AG08396 (cell line): ENCODE measurements at regions not wholly inside any gene's neighbourhood (a gene's known extent, or its start where the extent isn't known, plus 50 kb on each side); places are given as distances from the start of the nearest gene placed in this dataset.
"Not testable (repeated sequence)": the region's sequence is repeated elsewhere in the genome, so short reads cannot be mapped to it uniquely, and the experiment has no call there.

ENCODE experiments used
- DNase-seq: peaks from one replicate; pipeline ENCODE4 v3.0.0; 2012; ENCODE audit warnings: low spot score, mixed read lengths

GRCh38 chr13:74289861-74290773 is 155.9 kb upstream of the KLF12 start:
- peak; percentile 17 for DNase-seq

DNA sequence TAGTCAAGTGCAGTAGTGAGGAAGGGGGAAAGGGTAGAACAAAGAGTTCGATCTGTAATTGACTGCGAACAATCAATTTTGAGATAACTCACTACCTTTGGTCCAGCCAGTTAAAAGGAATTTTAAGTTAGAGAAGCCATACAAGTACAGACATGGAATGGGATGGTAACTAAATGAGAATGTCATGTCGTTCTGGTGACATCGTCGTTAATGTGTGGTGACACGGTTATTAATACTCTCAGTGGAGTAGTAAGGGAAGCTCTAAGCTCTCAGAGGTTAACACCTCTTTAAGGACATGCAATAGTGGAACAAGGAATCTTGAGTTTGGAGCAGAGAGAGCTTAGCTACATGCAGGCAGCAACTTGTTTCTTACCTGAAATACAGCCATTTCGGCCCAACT is 154.9 kb upstream of the KLF12 start:
- no peak for DNase-seq

- peak; percentile 4 for DNase-seq
These were observed 154.2 kb upstream of the KLF12 start for GRCh38 chr13:74288361-74288911.

DNA sequence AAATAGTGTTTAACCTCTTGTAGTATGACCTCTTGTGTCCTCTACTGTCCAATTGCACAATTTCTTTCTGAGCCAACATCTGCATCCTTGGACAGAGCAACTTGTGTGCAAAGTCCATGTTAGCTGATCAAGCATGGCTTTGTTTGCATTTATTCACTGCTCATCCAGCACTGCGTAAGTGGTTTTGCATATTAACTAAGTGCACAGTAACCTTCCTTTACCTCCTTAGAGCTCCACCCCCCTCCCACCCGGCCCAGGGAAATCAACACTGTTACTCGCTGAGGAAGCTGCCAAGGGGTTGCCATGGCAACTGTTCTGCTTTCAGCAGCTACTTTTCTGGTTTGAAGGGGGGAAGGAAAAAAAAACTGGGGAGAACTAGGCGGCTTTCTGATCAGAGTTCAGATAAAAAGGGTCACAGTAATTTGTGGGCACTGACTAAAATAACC is 153.5 kb upstream of the KLF12 start:
- peak; percentile 32 for DNase-seq

GRCh38 chr13:74280795-74281490 is 146.7 kb upstream of the KLF12 start:
- DNase-seq, result no peak

DNA sequence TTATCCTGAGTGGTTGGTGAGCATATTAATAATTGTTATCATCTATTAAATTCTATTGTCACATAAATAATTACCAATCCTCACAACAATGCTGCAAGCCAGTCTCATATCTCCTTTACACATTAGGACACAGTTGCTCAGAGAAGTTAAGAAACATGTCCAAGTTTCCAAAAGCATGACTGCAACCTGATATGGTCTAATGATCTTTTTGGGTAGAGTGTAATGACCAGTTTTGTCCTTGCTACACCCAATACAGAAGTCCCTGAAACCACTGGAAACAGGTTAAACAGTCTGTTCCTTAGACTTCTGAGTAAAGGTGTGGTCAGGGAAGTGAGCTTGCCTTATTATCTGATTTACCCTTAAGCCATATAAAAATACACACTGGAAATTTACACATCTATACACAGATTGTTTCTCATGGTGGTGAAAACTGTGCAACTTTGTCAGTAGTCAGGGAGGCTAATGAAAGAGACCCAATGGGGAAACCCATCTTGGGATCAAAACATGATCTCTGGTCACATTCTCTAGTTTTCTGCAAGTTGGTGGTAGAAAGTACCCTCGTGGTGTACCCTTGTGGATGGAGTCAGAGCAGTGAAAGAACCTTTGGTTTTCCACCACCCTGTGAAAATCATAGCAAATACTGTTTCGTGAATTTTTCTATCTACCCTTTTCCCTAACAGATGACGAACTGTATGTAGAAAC is 146.0 kb upstream of the KLF12 start:
- no peak for DNase-seq

DNA sequence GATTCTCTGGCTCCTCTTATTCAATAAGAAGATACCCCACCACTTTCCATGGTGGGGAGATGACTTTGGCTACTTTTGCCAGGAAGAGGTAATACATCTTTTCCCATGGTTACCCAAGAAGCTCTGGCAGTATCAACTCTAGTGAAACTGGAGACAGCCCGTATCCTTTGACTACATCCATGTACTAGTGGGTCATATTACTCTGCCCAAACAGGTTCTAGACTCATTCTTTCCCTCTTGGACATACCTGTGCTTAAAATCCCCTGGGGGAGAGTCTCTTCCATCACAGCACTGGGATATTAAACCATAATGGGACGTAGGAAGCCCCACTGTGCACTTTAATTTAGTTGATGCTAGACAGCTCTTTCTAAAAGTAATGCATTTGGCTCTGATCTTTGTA is 144.7 kb upstream of the KLF12 start:
- no peak for DNase-seq

- DNase-seq, result no peak
These were observed 140.7 kb upstream of the KLF12 start for GRCh38 chr13:74274916-74275315.

GRCh38 chr13:74273581-74273980 is 139.4 kb upstream of the KLF12 start:
- no peak for DNase-seq

- DNase-seq, result no peak
These were observed 138.6 kb upstream of the KLF12 start for GRCh38 chr13:74272826-74273225.

DNA sequence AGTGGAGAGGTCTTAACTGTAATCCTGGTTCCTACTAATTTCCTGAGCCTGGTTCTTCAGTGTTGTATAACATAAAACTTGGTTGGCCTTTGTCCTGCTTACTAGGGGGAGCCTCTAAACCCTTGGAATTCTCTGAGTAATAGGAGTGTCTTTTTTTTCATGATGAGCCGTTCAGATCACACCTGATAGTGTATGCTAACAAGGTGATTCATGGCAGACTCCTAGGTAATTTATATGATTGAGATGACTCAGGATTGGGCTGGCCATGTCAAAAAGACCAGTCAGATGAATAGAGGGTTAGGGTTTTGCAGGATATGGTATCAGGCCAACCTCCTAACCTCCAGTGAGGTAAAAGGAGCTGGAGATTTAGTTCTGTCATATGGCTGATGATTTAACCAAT is 135.8 kb upstream of the KLF12 start:
- DNase-seq, result no peak

- DNase-seq, result no peak
These were observed 132.7 kb upstream of the KLF12 start for GRCh38 chr13:74266861-74267260.

DNA sequence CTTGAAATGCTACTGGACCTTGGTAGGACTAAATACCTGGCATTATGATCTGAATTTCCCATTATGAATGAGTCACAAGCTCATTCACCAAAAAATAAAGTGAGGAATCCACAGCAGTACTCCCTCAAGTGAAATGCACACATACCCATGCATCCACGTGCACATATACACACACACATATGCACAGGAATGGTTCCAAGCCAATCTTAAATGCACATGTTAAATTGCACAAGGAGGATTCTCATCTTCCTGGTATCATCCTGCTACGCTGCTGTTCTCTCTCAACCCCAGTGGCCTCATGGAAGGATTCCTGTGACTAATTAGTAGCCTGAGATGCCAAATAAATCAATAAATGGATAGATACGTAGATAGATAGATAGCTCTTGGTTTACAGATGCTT is 132.1 kb upstream of the KLF12 start:
- no peak for DNase-seq

DNA sequence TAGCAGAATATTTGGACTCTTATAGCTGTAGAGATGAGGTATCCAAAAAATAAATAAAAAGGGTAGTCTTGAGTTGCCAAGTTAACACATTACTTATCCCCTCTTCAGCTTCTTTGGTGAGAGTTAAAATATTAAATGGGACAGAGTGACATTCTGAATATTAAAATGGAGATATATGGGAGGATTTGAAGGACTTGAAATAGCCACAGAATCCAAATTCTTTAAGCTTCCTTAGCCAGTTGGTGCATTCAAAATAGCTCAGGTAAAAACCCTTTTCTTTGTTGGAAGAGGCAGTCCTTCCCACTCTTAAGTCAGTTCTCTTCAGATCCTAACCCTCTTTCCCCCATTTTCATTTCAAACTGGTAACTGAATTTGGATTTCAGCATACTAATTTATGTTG is 130.1 kb upstream of the KLF12 start:
- DNase-seq, result no peak

DNA sequence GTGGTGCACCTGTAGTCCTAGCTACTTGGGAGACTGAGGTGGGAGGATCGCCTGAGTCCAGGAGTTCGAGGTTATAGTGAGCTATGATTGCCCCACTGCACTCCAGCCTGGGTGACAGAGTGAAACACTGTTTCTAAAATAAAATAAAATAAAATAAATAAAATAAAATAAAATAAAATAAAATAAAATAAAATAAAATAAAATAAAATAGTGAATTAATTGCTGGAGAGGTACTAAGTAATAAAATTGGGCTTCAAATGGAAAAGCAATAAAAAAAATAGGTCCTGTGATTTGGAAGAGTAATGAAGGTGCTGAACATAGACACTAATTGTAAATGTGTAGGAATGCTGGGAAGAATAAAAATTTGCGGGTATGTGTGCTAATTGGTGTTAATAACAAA is 126.2 kb upstream of the KLF12 start:
- not testable (repeated sequence) for DNase-seq

- no peak for DNase-seq
These were observed 125.4 kb upstream of the KLF12 start for GRCh38 chr13:74259641-74260040.

- no peak for DNase-seq
These were observed 124.8 kb upstream of the KLF12 start for GRCh38 chr13:74258961-74259360.

GRCh38 chr13:74256969-74257368 is 122.8 kb upstream of the KLF12 start:
- no peak for DNase-seq

DNA sequence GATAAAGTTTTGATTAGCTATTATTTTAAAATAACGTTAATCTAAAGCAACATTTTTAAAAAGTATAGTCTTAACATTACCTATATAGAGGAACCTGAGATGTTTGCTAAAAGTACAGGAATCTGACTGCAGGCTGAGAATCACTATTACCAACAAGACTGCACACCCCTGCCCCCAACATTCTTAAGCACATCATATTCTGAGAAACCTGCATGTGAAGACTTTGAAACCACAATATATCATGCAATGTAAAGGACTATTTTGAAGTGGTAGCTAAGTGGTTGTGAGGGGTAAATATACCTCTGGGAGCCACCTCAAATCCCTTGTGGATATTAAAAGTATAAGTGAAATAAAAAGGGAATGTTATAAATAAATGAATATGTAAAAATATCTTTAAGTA is 119.0 kb upstream of the KLF12 start:
- no peak for DNase-seq

- DNase-seq, result no peak
These were observed 117.7 kb upstream of the KLF12 start for GRCh38 chr13:74251778-74252519.

- DNase-seq, result no peak
These were observed 116.6 kb upstream of the KLF12 start for GRCh38 chr13:74250738-74251190.

- no peak for DNase-seq
These were observed 114.3 kb upstream of the KLF12 start for GRCh38 chr13:74248477-74248876.
